MM.1S (cell line): ENCODE measurements at regions not wholly inside any gene's neighbourhood (a gene's known extent, or its start where the extent isn't known, plus 50 kb on each side); places are given as distances from the start of the nearest gene placed in this dataset.

Experiments used
- DNase-seq: peaks from one replicate; pipeline ENCODE4 v3.0.0-alpha.2; 2015
- H2AFZ ChIP-seq: fragments of 300-600 bp; sonication (generic); 2 replicates; pipeline ENCODE4 v1.6.0; 2016; ENCODE audit warnings: antibody characterized with exemption, low read length
- H3F3A ChIP-seq: fragments of 300-600 bp; sonication (generic); 2 replicates; pipeline ENCODE4 v1.6.1; 2016; ENCODE audit warnings: mild to moderate bottlenecking, antibody characterized with exemption, low read length, moderate library complexity, mixed read lengths; ENCODE audit not compliant: insufficient read depth
- H3K27ac ChIP-seq: fragments of 300-600 bp; sonication (generic); 2 replicates; pipeline ENCODE4 v1.5.1; 2016; ENCODE audit warnings: mild to moderate bottlenecking, low read length
- H3K27me3 ChIP-seq: fragments of 300-600 bp; sonication (generic); replicated peaks from 2 replicates; pipeline ENCODE4 v1.6.0; 2016; ENCODE audit warnings: low read length; ENCODE audit not compliant: insufficient read depth
- H3K36me3 ChIP-seq: fragments of 300-600 bp; sonication (generic); replicated peaks from 2 replicates; pipeline ENCODE4 v1.6.1; 2016; ENCODE audit warnings: mild to moderate bottlenecking, low read length, mixed read lengths; ENCODE audit not compliant: insufficient read depth
- H3K4me1 ChIP-seq: fragments of 300-600 bp; sonication (generic); 2 replicates; pipeline ENCODE4 v1.6.1; 2016; ENCODE audit warnings: low read length, mixed read lengths
- H3K4me2 ChIP-seq: fragments of 300-600 bp; sonication (generic); 2 replicates; pipeline ENCODE4 v1.6.0; 2016; ENCODE audit warnings: low read depth, low read length
- H3K4me3 ChIP-seq: fragments of 300-600 bp; sonication (generic); 2 replicates; pipeline ENCODE4 v1.5.1; 2016; ENCODE audit warnings: low read length, mixed read lengths
- H3K79me2 ChIP-seq: fragments of 300-600 bp; sonication (generic); 2 replicates; pipeline ENCODE4 v1.6.1; 2016; ENCODE audit warnings: mixed run types, low read length, mixed read lengths
- H3K9ac ChIP-seq: fragments of 300-600 bp; sonication (generic); 2 replicates; pipeline ENCODE4 v1.6.1; 2016; ENCODE audit warnings: low read length, mixed read lengths
- H3K9me2 ChIP-seq: fragments of 300-600 bp; sonication (generic); replicated peaks from 2 replicates; pipeline ENCODE4 v1.6.1; 2016; ENCODE audit warnings: mild to moderate bottlenecking, low read length, mixed read lengths; ENCODE audit not compliant: insufficient read depth
- H3K9me3 ChIP-seq: fragments of 300-600 bp; sonication (generic); replicated peaks from 2 replicates; pipeline ENCODE4 v1.6.1; 2016; ENCODE audit warnings: mild to moderate bottlenecking, low read length, mixed read lengths; ENCODE audit not compliant: insufficient read depth
- H4K20me1 ChIP-seq: fragments of 300-600 bp; sonication (generic); 2 replicates; pipeline ENCODE4 v1.6.1; 2016; ENCODE audit warnings: mild to moderate bottlenecking, low read length, moderate library complexity, mixed read lengths; ENCODE audit not compliant: insufficient read depth
- EZH2 ChIP-seq: fragments of 300-600 bp; sonication (generic); optimal IDR thresholded peaks from 2 replicates; pipeline ENCODE3; 2017; ENCODE audit warnings: low read depth, mild to moderate bottlenecking, antibody characterized with exemption, low read length, mixed read lengths
- EZH2phosphoT487 ChIP-seq: fragments of 300-600 bp; sonication (generic); IDR thresholded peaks from 2 replicates; pipeline ENCODE4 v1.6.1; 2018; ENCODE audit warnings: antibody characterized with exemption, low read length
- TF ChIP-seq, protein P1 (sequence below): fragments of 300-600 bp; sonication (generic); IDR thresholded peaks from 2 replicates; pipeline ENCODE4 v1.5.1; 2016; ENCODE audit warnings: antibody characterized with exemption, low read length, mixed read lengths

DNA sequence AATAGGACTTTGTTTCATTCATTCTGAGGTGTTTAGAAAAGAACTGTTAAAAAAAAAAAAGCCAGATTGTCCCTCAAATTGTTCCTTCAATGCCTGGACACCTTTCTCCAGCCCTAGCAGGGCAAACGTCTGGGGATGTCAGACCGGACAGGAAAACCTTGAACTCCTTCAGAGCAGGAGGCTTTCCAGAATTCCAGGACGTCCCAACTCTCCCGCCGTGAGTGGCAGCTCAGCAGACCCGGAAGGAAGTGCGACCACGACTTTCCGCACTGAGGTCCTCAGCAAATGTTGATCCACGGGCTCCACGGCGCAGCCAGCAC, 139.1 kb downstream of the DLL1 start:
- Histone ChIP-seq H3K36me3 (no peaks in the 10 kb centered on the region), H3K27ac (no peak overlapping the region), H3F3A (no peaks in the 10 kb centered on the region), H4K20me1 (no peaks in the 10 kb centered on the region), H3K9me3 (no peaks in the 10 kb centered on the region), H3K9me2 (no peaks in the 10 kb centered on the region), H3K4me3 (no peak overlapping the region), H3K9ac (no peak overlapping the region), H3K4me1 (no peaks in the 10 kb centered on the region), H3K79me2 (no peaks in the 10 kb centered on the region), H3K27me3 (no peaks in the 10 kb centered on the region; the same call in 1 of the 2 replicates), H3K4me2 (no peak overlapping the region), H2AFZ (no peak overlapping the region)
- no peak for TF ChIP-seq EZH2
- TF ChIP-seq, protein P1, sequence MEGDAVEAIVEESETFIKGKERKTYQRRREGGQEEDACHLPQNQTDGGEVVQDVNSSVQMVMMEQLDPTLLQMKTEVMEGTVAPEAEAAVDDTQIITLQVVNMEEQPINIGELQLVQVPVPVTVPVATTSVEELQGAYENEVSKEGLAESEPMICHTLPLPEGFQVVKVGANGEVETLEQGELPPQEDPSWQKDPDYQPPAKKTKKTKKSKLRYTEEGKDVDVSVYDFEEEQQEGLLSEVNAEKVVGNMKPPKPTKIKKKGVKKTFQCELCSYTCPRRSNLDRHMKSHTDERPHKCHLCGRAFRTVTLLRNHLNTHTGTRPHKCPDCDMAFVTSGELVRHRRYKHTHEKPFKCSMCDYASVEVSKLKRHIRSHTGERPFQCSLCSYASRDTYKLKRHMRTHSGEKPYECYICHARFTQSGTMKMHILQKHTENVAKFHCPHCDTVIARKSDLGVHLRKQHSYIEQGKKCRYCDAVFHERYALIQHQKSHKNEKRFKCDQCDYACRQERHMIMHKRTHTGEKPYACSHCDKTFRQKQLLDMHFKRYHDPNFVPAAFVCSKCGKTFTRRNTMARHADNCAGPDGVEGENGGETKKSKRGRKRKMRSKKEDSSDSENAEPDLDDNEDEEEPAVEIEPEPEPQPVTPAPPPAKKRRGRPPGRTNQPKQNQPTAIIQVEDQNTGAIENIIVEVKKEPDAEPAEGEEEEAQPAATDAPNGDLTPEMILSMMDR, result no peak
- TF ChIP-seq EZH2phosphoT487, result no peak
- no peak for DNase-seq

DNA sequence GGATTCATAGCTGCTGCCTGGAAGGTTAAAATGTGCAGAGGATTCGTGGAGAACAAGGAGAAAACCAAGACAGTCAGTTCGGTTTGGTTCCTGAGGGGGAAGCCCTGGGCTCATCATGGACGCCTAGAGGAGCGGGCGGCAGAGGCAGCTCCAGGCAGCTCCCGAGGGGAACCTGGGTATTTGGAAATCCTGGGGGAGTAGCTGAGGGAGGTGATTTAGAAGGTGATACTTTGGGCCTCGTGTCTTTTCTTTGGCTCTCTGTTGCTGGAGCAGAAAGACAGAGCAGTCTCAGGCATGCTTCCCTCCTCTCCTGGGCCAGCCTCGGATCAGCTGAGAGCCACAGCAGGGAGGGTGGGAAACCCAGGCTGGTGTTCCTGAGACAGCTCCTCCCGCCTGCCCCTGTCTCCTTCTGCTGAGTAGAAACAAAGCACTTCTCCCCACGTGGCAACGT, 139.5 kb downstream of the DLL1 start:
- H3K4me2 ChIP-seq, result no peak overlapping the region

DNA sequence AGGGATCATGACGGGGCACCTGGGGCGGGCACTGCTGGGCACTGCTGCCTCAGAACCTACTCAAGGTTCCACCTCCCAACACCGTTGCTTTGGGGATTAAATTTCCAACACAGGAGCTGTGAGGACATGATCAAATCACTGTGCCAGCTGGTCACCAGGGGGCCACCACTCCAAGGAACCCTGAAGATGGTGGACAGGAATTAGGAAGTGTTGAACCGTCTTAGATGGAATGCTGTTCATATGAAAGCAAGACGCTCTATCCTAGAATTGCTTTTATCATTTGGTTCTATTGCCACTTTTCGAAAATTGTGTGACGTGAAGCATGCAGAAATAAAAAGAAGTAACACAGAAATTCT, 140.3 kb downstream of the DLL1 start:
- Histone ChIP-seq H3K4me3 (no peak overlapping the region), H4K20me1 (no peaks in the 10 kb centered on the region), H3K9me3 (no peaks in the 10 kb centered on the region), H3K36me3 (no peaks in the 10 kb centered on the region), H3K79me2 (no peaks in the 10 kb centered on the region), H3K4me2 (no peak overlapping the region), H3F3A (no peaks in the 10 kb centered on the region), H3K9me2 (no peaks in the 10 kb centered on the region), H3K27ac (no peak overlapping the region), H3K27me3 (no peaks in the 10 kb centered on the region; the same call in 1 of the 2 replicates), H3K9ac (no peak overlapping the region), H3K4me1 (no peaks in the 10 kb centered on the region), H2AFZ (no peak overlapping the region)
- no peak for DNase-seq
- TF ChIP-seq EZH2 (no peak), EZH2phosphoT487 (no peak)
- TF ChIP-seq, protein P1, result no peak

More for the DNA sequence above, 139.5 kb downstream of the DLL1 start:
- H3K27me3 ChIP-seq, result no peaks in the 10 kb centered on the region; the same call in 1 of the 2 replicates
- H2AFZ ChIP-seq, result no peak overlapping the region
- no peaks in the 10 kb centered on the region for H3K4me1 ChIP-seq
- no peak for DNase-seq
- H3K27ac ChIP-seq, result no peak overlapping the region
- H3K36me3 ChIP-seq, result no peaks in the 10 kb centered on the region
- H3F3A ChIP-seq, result no peaks in the 10 kb centered on the region
- H3K4me3 ChIP-seq, result no peak overlapping the region
- no peaks in the 10 kb centered on the region for H3K9me2 ChIP-seq
- no peaks in the 10 kb centered on the region for H4K20me1 ChIP-seq
- H3K9me3 ChIP-seq, result no peaks in the 10 kb centered on the region
- H3K9ac ChIP-seq, result no peak overlapping the region
- no peaks in the 10 kb centered on the region for H3K79me2 ChIP-seq
- no peak for TF ChIP-seq EZH2
- TF ChIP-seq, protein P1, result no peak
- TF ChIP-seq EZH2phosphoT487, result no peak
